A673 (cell line): ENCODE measurements at regions not wholly inside any gene's neighbourhood (a gene's known extent, or its start where the extent isn't known, plus 50 kb on each side); places are given as distances from the start of the nearest gene placed in this dataset.

Experiments
- BruUV-seq: library from RNA; stranded (reverse); fragments of 400-500 nt; replicated peaks from 2 replicates; lab custom pipeline; 2021; lab: Mats Ljungman, UMichigan
- CTCF ChIA-PET: fragments of 300-600 bp; sonication (Branson Sonifier 250); formaldehyde crosslinking; loops from one replicate; lab custom pipeline; 2022; ENCODE audit warnings: antibody characterized with exemption; lab: Charles Lee
- POLR2A ChIA-PET: fragments of 300-600 bp; sonication (Branson Sonifier 250); formaldehyde crosslinking; loops from one replicate; lab custom pipeline; 2022; ENCODE audit warnings: antibody characterized with exemption; ENCODE audit not compliant: low non-redundant PET; lab: Charles Lee
- DNase-seq: peaks from one replicate; pipeline ENCODE4 v3.0.0-alpha.2; 2015; ENCODE audit warnings: low spot score
- H3K27ac ChIP-seq: fragments of 200-600 bp; sonication (generic); 2 replicates; pipeline ENCODE4 v1.5.1; 2016; ENCODE audit warnings: mixed run types, low read depth, mild to moderate bottlenecking, mixed read lengths, antibody characterized with exemption, low read length; ENCODE audit not compliant: poor library complexity, severe bottlenecking
- H3K27me3 ChIP-seq: fragments of 200-600 bp; sonication (generic); replicated peaks from 2 replicates; pipeline ENCODE4 v1.6.1; 2017; ENCODE audit warnings: mixed run types, low read depth, mild to moderate bottlenecking, mixed read lengths, antibody characterized with exemption, low read length; ENCODE audit not compliant: insufficient read depth, poor library complexity
- H3K36me3 ChIP-seq: fragments of 200-600 bp; sonication (generic); 2 replicates; pipeline ENCODE4 v1.6.1; 2016; ENCODE audit warnings: mixed run types, mild to moderate bottlenecking, mixed read lengths, antibody characterized with exemption, low read length; ENCODE audit not compliant: insufficient read depth, poor library complexity, severe bottlenecking
- H3K4me1 ChIP-seq: fragments of 200-600 bp; sonication (generic); 2 replicates; pipeline ENCODE4 v1.6.1; 2017; ENCODE audit warnings: mixed run types, mild to moderate bottlenecking, mixed read lengths, antibody characterized with exemption, low read length; ENCODE audit not compliant: insufficient read depth, poor library complexity, severe bottlenecking
- H3K4me3 ChIP-seq: fragments of 200-600 bp; sonication (generic); 2 replicates; pipeline ENCODE4 v1.5.1; 2016; ENCODE audit warnings: low read depth, mixed run types, mild to moderate bottlenecking, mixed read lengths, low read length; ENCODE audit not compliant: poor library complexity, severe bottlenecking
- H3K9me3 ChIP-seq: fragments of 200-600 bp; sonication (generic); 2 replicates; pipeline ENCODE4 v1.6.1; 2016; ENCODE audit warnings: mixed run types, low read depth, mild to moderate bottlenecking, mixed read lengths, antibody characterized with exemption, low read length; ENCODE audit not compliant: poor library complexity, severe bottlenecking
- CTCF ChIP-seq: fragments of 300-800, 200-600 bp; sonication (generic); conservative IDR thresholded peaks from 2 replicates; pipeline ENCODE4 v1.5.1; 2017; ENCODE audit warnings: low read depth, mild to moderate bottlenecking, antibody characterized with exemption, low read length, moderate library complexity, mixed read lengths
- EZH2 ChIP-seq: fragments of 200-600 bp; sonication (generic); IDR thresholded peaks from 2 replicates; pipeline ENCODE4 v1.6.1; 2017; ENCODE audit warnings: borderline replicate concordance, low read depth, mild to moderate bottlenecking, mixed read lengths, antibody characterized with exemption, low read length; ENCODE audit not compliant: poor library complexity, severe bottlenecking
- intact Hi-C: fragments of 100-400 bp; cut with micrococcal nuclease; formaldehyde crosslinking; loops from one replicate; pipeline ENCODE4 v1.10.0; 2022; ENCODE audit not compliant: unreplicated experiment

DNA sequence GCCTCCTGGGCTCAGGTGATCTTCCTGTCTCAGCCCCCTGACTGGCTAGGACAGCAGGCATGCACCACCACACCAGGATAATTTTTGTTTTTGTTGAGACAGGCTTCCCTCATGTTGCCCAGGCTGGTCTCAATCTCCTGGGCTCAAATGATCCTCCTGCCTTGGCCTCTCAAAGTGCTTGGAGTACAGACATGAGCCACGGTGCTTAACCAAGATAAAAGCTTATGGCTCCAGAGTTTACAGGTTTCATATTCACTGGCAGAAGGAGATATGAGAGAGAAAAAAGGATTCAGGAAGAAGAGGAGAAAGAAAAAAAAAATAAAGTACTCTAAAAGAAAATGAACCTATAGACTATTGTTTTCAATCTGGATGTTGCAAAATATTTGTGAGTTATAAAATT lies 748.8 kb upstream of the NCAM2 start:
- CTCF ChIA-PET: no interaction called here

DNA sequence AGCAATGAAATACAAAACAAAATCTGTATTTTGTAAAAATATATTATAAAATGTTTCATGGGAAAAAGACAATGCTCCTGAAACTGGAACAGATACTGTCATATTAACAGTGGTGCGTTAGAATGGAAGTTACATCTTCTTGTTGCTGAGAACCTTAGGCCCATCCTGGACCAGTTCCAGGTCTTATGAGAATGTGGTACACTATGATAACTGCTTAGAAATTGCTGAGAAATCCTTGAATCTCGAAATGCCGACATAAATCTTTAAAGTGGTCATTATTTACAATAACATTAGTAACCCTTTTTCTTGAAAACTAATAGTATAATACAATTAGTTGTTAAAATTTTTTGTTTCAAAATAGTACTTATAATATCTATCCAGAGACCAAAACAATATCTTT lies 747.9 kb upstream of the NCAM2 start:
- CTCF ChIA-PET: no interaction called here
- Histone ChIP-seq H3K36me3 (no peaks in the 10 kb centered on the region), H3K27ac (no peak overlapping the region), H3K4me3 (no peak overlapping the region), H3K4me1 (no peaks in the 10 kb centered on the region), H3K27me3 (no peaks in the 10 kb centered on the region), H3K9me3 (peaks cover 19% of the 10 kb centered on the region)
- no peak for TF ChIP-seq EZH2
- intact Hi-C loops: no loop called here
- BruUV-seq: no TSS peak
- POLR2A ChIA-PET: no interaction called here
- DNase-seq: no peak

More for the DNA sequence above, 748.8 kb upstream of the NCAM2 start:
- no peaks in the 10 kb centered on the region for H3K4me1 ChIP-seq
- no peaks in the 10 kb centered on the region for H3K36me3 ChIP-seq
- H3K9me3 ChIP-seq: peaks cover 19% of the 10 kb centered on the region
- H3K27me3 ChIP-seq: no peaks in the 10 kb centered on the region
- BruUV-seq: no TSS peak
- no peak overlapping the region for H3K27ac ChIP-seq
- DNase-seq: no peak
- intact Hi-C loops: no loop called here
- TF ChIP-seq EZH2: no peak
- no peak for TF ChIP-seq CTCF
- POLR2A ChIA-PET: no interaction called here
- H3K4me3 ChIP-seq: no peak overlapping the region

DNA sequence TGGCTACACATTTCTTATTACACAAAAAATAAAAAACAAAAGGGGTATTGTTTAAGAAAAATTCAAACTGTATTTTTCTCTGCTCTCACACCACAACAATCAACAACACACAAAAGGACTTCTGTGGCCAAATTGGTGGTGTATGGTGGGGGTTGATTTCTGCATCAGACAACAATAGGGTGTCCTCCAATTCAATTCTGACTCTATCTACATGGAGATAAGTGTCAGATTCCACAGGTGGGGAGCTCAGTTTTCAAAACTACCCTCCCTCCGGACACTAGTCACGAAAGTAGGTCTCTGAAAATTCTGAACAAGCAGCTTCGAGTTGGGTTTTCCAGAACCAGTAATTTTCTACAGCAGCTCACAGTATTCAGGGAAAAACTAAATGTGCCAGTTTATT lies 744.9 kb upstream of the NCAM2 start:
- BruUV-seq: no TSS peak
- peaks cover 14% of the 10 kb centered on the region for H3K9me3 ChIP-seq
- POLR2A ChIA-PET: no interaction called here
- no peak overlapping the region for H3K4me3 ChIP-seq
- no peaks in the 10 kb centered on the region for H3K36me3 ChIP-seq
- CTCF ChIA-PET: no interaction called here
- no peak overlapping the region for H3K27ac ChIP-seq
- TF ChIP-seq CTCF (no peak), EZH2 (no peak)
- DNase-seq: no peak
- intact Hi-C loops: no loop called here
- no peaks in the 10 kb centered on the region for H3K4me1 ChIP-seq
- no peaks in the 10 kb centered on the region for H3K27me3 ChIP-seq

DNA sequence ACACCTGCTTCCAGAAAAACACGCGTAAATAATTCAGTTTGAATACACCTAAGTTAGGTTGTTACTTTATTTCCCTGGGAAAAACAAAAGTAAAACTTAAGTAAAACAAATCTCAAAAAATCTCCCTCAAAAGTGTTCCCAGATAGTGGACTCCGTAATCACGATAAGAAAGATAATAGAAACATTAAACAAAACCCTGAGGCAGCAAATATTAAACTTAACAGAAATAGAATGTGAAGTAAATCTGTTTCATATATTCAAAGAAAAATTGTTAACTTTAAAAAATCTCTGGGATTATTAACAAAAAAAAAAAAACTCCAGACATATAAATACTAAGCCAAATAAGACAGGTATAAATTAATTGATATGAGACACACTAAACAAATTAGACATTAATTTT lies 743.2 kb upstream of the NCAM2 start:
- CTCF ChIA-PET: no interaction called here
- H3K4me3 ChIP-seq: no peak overlapping the region

More for the DNA sequence above, 743.2 kb upstream of the NCAM2 start:
- Histone ChIP-seq H3K36me3 (no peaks in the 10 kb centered on the region), H3K27ac (no peak overlapping the region), H3K4me1 (no peaks in the 10 kb centered on the region), H3K27me3 (no peaks in the 10 kb centered on the region), H3K9me3 (peaks cover 10% of the 10 kb centered on the region)
- TF ChIP-seq CTCF (no peak), EZH2 (no peak)
- POLR2A ChIA-PET: no interaction called here
- BruUV-seq: no TSS peak
- no peak for DNase-seq
- intact Hi-C loops: no loop called here
